Right renal cortex interstitium (tissue), 3 donors: ENCODE measurements at regions not wholly inside any gene's neighbourhood (a gene's known extent, or its start where the extent isn't known, plus 50 kb on each side); places are given as distances from the start of the nearest gene placed in this dataset.

Experiments used
- DNase-seq, 3 donors: peaks; one replicate each; pipeline ENCODE4 v3.0.0-alpha.2; 2013; ENCODE audit warnings: low read depth in 3 of 3, low spot score in 2 of 3

DNA sequence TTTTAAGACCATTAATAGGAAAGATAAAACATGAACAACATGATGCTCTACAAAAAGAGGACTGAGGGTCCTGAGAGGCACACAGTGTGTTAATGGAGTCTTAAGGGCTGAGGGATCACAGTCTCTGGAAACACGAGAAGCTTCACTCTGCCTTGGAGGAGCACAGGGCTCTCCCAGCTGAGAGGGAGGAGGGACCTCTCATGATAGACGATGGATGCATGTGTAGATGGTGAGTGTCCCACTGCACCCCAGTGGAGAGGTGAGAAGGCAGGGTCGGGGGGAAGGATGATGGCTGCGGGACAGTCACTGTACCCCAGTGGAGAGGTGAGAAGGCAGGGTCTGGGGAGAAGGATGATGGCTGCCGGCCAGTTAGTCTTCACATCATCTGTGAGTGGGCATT lies 613.4 kb downstream of the IRX1 start:
- DNase-seq, result no peak

DNA sequence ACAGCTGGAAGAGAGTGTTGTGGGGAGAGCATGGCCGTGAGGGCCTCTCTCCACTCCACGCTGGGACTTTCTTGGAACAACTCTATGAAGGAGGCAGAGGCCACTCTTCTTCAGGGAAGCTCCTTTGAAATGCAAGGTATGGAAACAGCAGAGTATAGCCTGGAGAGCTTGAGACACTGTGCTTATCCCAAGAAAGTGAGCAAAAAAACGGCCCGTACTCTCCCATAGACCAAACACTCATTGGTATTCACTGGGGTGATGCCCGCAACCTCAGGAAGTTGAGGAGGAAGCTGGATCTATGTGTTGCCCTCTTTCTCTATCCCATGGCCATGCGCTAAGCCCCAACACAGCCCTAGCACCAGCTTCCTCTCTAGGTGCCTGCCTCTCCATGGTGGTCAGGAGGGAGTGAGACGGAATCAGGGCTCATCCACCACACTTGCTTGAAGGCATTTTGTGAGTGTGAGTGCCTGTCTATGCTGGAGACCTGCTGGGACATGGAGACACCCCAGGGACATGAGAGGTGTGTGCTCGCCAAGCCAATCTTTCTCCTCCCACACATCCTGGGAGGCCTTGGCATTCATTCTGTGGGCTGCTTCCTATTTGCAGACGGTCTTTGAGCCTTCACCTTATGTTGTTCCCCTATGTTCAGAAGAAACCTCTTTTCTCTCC lies 616.6 kb downstream of the IRX1 start:
- no peak for DNase-seq

DNA sequence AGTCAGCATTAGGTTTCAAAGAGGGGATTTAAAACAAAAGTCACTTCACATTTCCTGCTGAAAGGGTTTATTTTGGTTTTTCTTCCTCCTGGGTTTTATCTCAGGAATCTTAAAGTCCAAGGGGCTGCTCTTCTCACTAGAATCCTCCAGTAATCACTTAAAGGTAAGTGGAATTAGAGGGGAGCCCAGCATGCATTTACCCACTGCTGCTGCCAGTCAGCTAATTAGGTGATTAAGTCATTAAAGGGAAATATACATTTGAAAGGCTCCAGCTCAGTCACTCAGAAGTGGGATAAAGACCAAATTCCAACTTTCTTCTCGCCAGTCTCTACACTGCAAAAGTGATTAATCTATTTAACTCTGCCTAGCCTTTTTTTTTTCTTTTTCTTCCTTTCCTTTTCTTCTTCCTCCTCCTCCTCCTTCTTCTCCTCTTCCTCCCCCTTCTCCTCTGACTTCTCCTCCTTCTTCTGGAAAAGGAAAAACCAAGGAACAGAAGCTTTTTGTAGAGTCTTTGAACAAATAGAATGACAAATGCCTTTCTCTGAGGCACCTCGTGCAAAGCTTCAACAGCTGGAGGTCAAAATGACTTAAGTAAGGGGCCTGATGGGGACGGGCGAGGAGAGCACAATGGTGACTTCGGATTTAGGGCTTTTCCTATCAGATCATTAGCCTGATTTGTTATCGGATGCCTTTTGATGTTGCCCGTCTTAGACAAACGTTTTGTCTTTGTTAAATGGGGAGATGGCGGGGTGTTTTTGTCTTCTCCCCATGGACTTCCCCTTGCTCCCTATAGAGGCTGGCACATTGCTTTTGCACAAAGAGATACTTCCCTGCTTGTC lies 617.6 kb downstream of the IRX1 start:
- no peak for DNase-seq

DNA sequence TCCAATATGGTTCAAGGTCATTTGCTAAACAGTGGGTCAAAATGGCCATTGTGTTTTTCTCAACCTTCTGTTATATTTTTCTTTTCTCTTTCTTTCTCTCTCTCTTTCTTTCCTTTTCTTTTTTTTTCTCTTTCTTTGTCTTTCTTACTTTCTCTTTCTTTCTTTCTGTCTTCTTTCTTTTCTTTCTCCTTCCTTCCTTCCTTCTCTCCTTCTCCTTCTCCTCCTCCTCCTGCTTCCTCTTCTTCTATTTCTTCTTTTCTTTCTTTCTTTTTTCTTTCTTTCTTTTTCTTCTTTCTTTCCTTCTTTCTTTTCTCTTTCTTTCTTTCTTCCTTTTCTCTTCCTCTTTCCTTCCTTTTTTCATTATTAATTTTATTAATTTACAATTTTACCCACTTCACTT lies 619.5 kb downstream of the IRX1 start:
- no peak for DNase-seq

DNA sequence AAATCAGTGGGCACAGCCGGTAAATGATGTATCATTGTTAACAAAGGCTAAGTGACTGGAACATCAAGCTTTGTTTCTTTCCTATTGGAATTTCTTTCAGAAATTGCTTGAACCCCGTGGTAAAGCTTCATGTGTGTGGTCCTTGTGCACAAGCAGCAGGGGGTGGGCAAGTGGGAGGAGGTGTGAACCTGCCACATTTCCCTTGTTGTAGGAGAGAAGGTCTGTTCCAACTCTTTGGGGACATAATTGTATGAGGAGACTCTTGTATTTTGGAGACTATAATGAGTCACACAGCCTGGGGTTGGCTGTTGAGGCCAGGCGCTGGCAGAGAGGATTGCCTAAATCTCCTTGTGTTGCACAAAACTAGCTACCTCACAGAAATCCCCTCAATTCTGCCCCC lies 620.5 kb downstream of the IRX1 start:
- no peak for DNase-seq

GRCh38 chr5:4220016-4220415 lies 624.4 kb downstream of the IRX1 start:
- DNase-seq, result no peak

DNA sequence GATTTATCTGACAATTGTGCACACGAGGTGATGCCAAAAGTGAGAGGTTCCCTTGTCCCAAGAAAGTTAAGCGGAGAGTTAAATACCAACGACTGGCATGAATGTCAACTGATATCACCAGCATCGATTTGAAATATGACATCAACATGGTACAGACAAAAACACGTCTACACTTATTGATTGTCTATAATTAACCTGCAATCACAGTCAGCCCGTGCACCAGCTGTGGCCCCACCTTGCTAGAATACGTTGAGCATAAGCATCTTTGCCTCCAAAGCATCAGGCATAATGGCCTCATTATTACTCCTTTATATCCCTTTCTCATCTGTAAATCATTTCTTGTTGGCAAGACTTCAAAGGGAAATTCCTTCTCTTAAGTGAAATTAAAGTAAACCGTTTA lies 625.4 kb downstream of the IRX1 start:
- DNase-seq, result no peak

- DNase-seq, result no peak
Observed at GRCh38 chr5:4222147-4222546, 626.5 kb downstream of the IRX1 start.

DNA sequence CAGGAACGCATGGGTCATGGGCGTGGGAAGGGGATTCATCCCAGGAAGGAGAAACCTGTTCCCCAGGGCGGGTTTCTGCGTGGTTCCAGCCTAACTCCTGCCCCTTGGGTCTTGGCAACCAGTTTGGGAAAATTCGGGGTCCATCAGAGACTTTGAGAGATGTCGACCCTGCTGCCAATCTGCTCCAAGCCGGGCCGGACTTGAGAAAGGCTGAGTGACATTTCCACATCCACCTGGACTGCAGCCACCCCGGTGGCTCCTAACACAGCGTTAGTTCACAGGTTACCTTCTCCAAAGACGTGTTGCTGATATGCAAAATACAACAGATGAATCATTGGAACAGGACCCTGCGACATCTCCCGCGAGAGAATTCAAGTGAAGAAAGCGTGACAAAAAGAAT lies 627.2 kb downstream of the IRX1 start:
- DNase-seq, result no peak

GRCh38 chr5:4225741-4226140 lies 630.1 kb downstream of the IRX1 start:
- DNase-seq, result no peak

DNA sequence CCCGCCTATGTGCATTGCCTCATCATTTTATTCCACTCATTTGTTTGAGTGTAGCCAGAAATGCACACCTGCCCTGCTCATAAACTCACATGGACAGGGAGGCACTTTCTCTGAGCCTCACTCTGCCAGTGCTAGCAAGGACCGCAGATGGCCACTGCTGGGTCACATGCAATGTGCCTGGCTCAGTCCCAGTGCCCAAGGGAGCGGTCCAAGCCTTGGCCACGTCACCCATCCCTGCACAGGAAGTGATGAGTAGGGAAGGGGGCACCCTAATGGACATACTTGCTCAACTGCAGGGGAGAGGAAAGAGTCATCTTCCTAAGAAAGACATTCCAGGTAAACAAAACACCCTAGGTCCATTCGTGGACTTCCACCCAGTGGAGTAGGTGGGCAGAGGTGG lies 630.9 kb downstream of the IRX1 start:
- no peak for DNase-seq

GRCh38 chr5:4228708-4229107 lies 633.1 kb downstream of the IRX1 start:
- no peak for DNase-seq

GRCh38 chr5:4229414-4230292 lies 634.0 kb downstream of the IRX1 start:
- DNase-seq, result no peak

DNA sequence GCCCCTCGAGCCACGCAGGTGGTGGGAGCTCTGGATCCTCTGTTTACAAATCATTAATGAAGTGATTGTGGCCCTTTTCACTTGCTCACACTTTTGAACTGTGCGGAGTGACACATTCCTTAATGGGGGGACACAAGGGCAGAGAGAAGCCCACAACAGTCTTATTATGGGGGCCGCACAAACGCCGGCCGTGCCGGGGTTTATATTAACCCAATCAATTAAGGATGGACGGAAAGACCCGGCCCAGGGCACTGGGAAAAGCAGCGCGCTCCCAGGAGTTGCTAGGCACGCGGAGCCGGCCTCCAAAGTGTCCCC lies 634.8 kb downstream of the IRX1 start:
- no peak for DNase-seq

DNA sequence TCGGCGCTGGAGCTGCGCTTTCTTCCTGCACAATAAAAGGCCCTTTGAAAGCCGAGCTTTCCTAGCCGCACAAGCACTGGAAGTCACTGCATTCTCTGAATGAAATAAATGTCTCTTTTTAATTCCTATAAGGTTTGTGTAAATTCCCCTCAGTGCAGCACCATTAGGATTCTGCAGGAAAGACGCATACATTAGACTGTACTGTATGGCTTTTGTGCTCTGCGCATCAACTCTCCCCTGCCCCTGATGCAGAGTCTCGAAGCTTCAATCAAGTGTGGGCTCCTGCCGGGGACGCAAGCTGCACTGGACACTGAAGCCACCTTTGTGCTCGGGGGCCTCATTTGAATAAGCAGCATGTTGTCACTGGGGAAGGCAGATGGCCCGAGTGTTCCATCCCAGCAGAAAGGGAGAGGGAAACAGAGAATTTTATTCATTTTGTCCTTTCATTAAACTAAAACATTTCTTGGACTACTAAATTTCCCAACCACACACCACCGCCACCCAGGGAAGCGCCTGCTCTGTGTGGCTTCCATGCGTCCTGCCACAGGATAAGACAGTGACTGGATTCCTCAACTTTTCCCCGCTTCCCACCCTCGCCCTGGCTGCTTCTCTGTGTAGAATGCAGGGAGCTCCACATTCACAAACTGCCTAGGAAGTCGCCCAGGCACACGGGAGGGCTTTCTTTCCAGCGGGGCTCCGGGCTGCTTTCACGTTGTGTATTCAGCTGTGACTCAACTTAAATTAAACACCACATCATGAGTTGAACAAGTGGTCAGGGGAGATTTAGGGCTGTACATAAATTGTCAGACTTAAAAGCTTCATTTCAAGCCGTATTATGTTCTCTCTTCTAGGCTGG lies 635.4 kb downstream of the IRX1 start:
- peak in 2 of 3 donors; percentile 42 to 64 for DNase-seq

DNA sequence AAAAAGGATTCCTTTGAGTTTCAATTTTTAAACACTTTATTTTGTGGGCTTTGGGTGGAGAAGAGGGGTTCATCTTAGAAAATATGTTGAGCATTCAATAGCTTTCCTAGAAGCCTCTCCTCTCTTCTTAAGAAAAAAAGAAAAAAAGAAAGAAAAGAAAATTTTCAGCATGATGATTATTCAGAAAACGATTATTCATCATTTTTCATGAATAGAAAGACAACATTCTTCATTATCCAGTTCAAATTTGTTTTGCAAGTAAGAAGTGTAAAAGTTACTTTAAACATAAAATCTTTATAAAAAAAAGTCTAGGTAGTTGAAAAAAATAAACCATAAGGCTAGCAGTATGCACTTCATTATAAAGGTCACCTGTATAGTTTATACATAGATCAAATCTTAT lies 636.5 kb downstream of the IRX1 start:
- DNase-seq, result no peak

GRCh38 chr5:4233671-4234070 lies 638.0 kb downstream of the IRX1 start:
- DNase-seq, result no peak

DNA sequence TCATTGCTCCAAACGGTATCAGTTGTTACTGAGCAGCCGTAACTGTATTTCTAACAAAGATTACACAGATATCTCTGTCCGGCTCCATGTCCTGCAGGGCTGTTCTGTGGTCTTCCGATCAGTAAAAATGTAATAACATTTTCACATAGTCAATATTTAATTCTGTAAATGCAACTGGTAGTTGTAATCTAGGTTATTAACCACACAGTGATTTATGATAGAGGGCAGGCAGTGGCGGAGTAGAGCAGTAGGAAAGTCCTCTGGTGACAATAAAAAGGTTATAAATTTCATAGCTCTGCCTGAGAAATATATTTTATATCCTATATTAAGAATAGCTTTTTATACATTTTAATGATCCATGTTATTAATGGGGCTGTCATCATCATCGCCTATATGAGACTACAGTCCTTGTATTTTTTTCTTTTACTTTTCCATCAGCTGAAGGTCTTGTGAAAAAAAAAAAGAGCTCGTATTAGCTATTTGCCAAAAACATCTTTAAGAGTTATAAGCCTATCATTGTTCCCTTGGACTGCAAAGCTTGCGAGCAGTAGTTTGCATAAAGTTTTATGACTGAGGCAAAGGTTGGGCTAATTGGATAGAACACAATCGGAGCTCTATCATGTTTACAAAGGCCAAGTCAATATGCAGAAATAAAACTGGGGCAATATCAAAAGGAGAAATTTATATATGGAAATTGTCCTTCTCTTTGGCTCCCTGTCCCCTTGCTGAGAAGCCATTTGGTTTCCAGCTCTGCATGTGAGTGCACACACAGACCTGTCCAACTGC lies 648.0 kb downstream of the IRX1 start:
- no peak for DNase-seq

GRCh38 chr5:4244306-4244705 lies 648.7 kb downstream of the IRX1 start:
- DNase-seq, result no peak

GRCh38 chr5:4245076-4245475 lies 649.4 kb downstream of the IRX1 start:
- DNase-seq, result no peak
